ENCODE measurements at regions not wholly inside any gene's neighbourhood (a gene's known extent, or its start where the extent isn't known, plus 50 kb on each side); places are given as distances from the start of the nearest gene placed in this dataset.

DNA sequence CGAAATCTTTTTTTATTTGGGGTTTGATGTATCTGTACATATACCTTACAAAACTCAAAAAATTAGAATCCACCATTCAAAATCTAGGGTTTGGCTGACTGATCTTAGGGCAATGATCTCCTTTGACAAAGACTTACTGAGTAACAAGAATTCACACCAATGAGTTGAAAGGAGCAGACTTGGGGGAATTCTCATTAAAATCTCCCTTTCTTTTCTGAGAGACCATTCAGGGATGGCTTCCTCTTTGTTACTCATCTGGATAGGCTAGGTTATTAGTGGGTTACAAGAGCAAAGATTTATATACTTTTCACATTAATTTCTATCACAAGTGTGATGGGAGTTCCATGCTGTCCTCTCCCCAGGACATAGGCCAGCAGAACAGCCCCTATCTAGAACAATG is 661.0 kb downstream of the KCTD16 start:
- no peak for TF ChIP-seq POLR2AphosphoS5 (IDR thresholded peaks at IDR 0.05; ENCODE audit: low read depth, low read length)
- no peak for TF ChIP-seq FOXP2 (optimal IDR thresholded peaks at IDR 0.05; ENCODE audit: borderline replicate concordance, extremely low read depth, extremely low read length, insufficient read depth)
- TF ChIP-seq TAF1 (IDR thresholded peaks at IDR 0.05; ENCODE audit: borderline replicate concordance, insufficient read depth, low read length) = no peak
- TF ChIP-seq, protein P1, sequence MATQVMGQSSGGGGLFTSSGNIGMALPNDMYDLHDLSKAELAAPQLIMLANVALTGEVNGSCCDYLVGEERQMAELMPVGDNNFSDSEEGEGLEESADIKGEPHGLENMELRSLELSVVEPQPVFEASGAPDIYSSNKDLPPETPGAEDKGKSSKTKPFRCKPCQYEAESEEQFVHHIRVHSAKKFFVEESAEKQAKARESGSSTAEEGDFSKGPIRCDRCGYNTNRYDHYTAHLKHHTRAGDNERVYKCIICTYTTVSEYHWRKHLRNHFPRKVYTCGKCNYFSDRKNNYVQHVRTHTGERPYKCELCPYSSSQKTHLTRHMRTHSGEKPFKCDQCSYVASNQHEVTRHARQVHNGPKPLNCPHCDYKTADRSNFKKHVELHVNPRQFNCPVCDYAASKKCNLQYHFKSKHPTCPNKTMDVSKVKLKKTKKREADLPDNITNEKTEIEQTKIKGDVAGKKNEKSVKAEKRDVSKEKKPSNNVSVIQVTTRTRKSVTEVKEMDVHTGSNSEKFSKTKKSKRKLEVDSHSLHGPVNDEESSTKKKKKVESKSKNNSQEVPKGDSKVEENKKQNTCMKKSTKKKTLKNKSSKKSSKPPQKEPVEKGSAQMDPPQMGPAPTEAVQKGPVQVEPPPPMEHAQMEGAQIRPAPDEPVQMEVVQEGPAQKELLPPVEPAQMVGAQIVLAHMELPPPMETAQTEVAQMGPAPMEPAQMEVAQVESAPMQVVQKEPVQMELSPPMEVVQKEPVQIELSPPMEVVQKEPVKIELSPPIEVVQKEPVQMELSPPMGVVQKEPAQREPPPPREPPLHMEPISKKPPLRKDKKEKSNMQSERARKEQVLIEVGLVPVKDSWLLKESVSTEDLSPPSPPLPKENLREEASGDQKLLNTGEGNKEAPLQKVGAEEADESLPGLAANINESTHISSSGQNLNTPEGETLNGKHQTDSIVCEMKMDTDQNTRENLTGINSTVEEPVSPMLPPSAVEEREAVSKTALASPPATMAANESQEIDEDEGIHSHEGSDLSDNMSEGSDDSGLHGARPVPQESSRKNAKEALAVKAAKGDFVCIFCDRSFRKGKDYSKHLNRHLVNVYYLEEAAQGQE (IDR thresholded peaks at IDR 0.05; ENCODE audit: insufficient read depth in 1 of 2, low read depth in 2 of 2, low read length in 2 of 2) = no peak
- TF ChIP-seq SIN3A (IDR thresholded peaks at IDR 0.05; ENCODE audit: borderline replicate concordance, insufficient read depth, low read length) = no peak

DNA sequence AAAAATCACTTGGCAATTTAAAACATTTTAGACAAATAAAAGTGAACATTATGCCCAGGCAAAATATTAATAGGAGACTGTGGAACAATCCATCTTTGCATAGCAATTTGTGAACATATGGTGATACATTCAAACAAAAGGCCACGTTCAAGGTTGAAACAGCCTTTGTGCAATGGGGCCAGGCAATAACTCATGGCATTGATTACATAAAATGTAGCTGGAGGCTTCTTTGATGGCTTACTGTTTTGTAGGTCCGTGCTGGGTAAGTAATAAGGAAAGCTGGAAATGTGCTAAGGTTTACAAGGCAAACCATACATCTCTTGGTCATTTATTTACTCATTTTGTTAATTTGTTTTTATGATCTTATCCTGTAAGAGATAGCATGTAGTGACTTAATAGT is 651.8 kb downstream of the KCTD16 start:
- no peak for TF ChIP-seq POLR2AphosphoS5 (IDR thresholded peaks at IDR 0.05; ENCODE audit: low read depth, low read length)
- TF ChIP-seq FOXP2 (optimal IDR thresholded peaks at IDR 0.05; ENCODE audit: borderline replicate concordance, extremely low read depth, extremely low read length, insufficient read depth) = no peak
- TF ChIP-seq SIN3A (IDR thresholded peaks at IDR 0.05; ENCODE audit: borderline replicate concordance, insufficient read depth, low read length) = no peak

DNA sequence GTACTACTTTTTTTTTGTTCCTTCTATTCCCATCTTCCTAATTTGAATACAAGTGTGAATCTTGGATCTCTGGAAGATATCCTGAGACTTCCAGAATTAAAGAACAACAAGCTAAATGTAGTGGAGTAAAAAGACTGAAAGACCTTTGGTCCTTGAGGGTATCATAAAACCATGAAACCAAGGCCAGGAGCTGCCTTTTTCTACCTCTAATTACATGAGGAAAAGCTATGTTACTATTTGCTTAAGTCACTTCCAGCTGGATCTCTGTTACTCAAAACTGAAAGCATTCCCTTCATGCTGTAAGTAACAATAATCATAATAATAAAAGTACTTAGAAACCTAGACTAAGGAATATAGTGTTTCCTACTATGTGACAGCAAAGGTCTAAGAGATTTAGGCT is 649.6 kb downstream of the KCTD16 start:
- TF ChIP-seq POLR2AphosphoS5 (IDR thresholded peaks at IDR 0.05; ENCODE audit: low read depth, low read length) (no peak), TAF1 (IDR thresholded peaks at IDR 0.05; ENCODE audit: borderline replicate concordance, insufficient read depth, low read length) (no peak), FOXP2 (optimal IDR thresholded peaks at IDR 0.05; ENCODE audit: borderline replicate concordance, extremely low read depth, extremely low read length, insufficient read depth) (no peak)

DNA sequence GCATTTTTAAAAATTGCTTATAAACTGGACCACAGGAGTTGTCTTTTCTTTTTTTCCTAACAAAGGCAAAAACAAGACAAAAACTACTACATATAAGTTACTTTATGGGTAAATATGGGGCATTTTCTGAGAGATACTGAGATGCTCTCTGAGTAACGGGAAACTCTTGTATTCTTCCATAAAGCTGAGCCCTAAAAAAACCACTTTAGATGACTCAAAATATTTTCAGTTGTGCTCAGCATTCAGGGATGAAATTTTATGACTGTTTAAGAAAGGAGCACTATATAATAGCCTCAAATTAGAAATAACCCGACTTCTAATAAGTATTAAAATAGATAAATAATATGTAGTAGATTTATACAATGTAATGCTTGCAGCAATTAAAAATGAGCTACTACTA is 644.5 kb downstream of the KCTD16 start:
- no peak for TF ChIP-seq TAF1 (IDR thresholded peaks at IDR 0.05; ENCODE audit: borderline replicate concordance, insufficient read depth, low read length)
- TF ChIP-seq, protein P1 (IDR thresholded peaks at IDR 0.05; ENCODE audit: insufficient read depth in 1 of 2, low read depth in 2 of 2, low read length in 2 of 2) = no peak
- no peak for TF ChIP-seq FOXP2 (optimal IDR thresholded peaks at IDR 0.05; ENCODE audit: borderline replicate concordance, extremely low read depth, extremely low read length, insufficient read depth)
- TF ChIP-seq POLR2AphosphoS5 (IDR thresholded peaks at IDR 0.05; ENCODE audit: low read depth, low read length) = no peak
- no peak for TF ChIP-seq SIN3A (IDR thresholded peaks at IDR 0.05; ENCODE audit: borderline replicate concordance, insufficient read depth, low read length)

DNA sequence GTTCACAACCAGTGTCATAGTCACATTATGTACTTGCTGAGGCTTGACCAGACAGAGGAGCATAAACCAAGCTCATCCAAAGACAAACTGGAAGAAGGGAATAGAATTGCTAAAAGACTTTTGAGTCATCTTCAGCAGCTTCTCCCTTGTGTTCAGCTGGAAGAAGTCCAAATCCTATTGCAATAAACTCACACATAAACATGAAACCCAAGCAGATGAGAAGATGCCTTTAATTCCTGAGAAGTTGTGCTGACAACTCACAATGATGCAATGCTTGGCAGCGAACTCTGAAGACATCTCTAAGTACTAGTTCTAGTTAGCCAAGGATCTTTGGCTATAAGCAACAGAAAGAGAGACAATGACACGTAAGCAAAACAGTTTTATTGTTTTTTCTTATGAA is 642.1 kb downstream of the KCTD16 start:
- TF ChIP-seq FOXP2 (optimal IDR thresholded peaks at IDR 0.05; ENCODE audit: borderline replicate concordance, extremely low read depth, extremely low read length, insufficient read depth) (no peak), TAF1 (IDR thresholded peaks at IDR 0.05; ENCODE audit: borderline replicate concordance, insufficient read depth, low read length) (no peak), SIN3A (IDR thresholded peaks at IDR 0.05; ENCODE audit: borderline replicate concordance, insufficient read depth, low read length) (no peak), POLR2AphosphoS5 (IDR thresholded peaks at IDR 0.05; ENCODE audit: low read depth, low read length) (no peak)
- TF ChIP-seq, protein P1 (IDR thresholded peaks at IDR 0.05; ENCODE audit: insufficient read depth in 1 of 2, low read depth in 2 of 2, low read length in 2 of 2) = no peak

DNA sequence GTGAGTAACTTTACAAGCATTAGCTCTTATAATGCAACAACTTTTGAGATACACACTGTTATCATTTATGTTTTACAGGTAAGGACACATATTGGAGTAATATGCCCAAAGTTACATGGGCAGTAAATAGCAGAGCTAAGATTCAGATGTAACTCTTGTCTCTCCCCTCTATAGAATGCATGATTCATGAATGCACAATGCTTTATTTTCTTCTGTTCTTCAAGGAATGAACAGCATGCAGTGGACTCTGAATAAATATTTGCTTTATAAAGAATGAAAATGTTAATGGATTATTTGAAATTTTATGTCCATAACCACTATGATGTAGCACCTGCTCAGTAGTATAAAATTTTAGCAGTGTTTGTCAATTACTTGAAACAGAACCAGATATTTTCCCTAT is 629.5 kb downstream of the KCTD16 start:
- TF ChIP-seq, protein P1 (IDR thresholded peaks at IDR 0.05; ENCODE audit: insufficient read depth in 1 of 2, low read depth in 2 of 2, low read length in 2 of 2) = no peak
- TF ChIP-seq TAF1 (IDR thresholded peaks at IDR 0.05; ENCODE audit: borderline replicate concordance, insufficient read depth, low read length) (no peak), FOXP2 (optimal IDR thresholded peaks at IDR 0.05; ENCODE audit: borderline replicate concordance, extremely low read depth, extremely low read length, insufficient read depth) (no peak), SIN3A (IDR thresholded peaks at IDR 0.05; ENCODE audit: borderline replicate concordance, insufficient read depth, low read length) (no peak), POLR2AphosphoS5 (IDR thresholded peaks at IDR 0.05; ENCODE audit: low read depth, low read length) (no peak)
